T47D (cell line): ENCODE measurements at regions not wholly inside any gene's neighbourhood (a gene's known extent, or its start where the extent isn't known, plus 50 kb on each side); places are given as distances from the start of the nearest gene placed in this dataset.

Experiments
- DNase-seq, 2 experiments: peaks; one replicate each; pipeline versions ENCODE4 v3.0.0 to v3.0.0-alpha.2; 2011 to 2012; ENCODE audit warnings: low read depth in 1 of 2, low spot score in 1 of 2
- JUND ChIP-seq: IDR thresholded peaks from 2 replicates; pipeline ENCODE4 v1.6.1; 2012; ENCODE audit warnings: low read depth
- in situ Hi-C: cut with HindIII; loops from 2 replicates; pipeline ENCODE4 v1.10.0; 2016; ENCODE audit warnings: low sequenced_read_pairs, low pct_unique_long_range_greater_than_20kb

- in situ Hi-C loops, result no loop called here
- no peak for DNase-seq
Measured at GRCh38 chr1:238582816-238583215, 692.1 kb upstream of the ZP4 start.

GRCh38 chr1:238581332-238581731 is 690.6 kb upstream of the ZP4 start:
- in situ Hi-C loops, result no loop called here
- DNase-seq, result peak in 1 of 2 experiments; percentile 46
- no peak for TF ChIP-seq JUND

More at GRCh38 chr1:238582816-238583215, 692.1 kb upstream of the ZP4 start:
- no peak for TF ChIP-seq JUND

GRCh38 chr1:238568735-238569134 is 678.0 kb upstream of the ZP4 start:
- DNase-seq, result no peak
- in situ Hi-C loops, result no loop called here

DNA sequence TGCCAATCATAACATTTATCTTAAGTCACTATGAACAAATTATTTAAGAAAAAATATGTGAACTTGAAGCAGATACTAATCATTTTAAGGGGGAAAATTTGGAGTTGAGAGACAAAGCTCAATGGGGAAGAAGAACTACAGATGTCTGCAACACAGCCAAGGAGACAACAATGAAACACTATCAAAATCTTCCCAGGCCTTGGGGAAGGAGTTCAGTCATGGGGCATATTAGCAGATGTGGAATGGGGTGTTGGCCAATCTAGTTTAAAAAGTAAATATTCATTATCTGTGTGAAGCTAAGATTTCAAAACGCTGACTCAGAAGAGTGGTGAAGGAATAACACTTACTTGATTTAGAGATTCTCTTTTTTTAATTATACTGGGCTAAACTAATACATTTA is 671.6 kb upstream of the ZP4 start:
- no peak for DNase-seq
- no peak for TF ChIP-seq JUND
- in situ Hi-C loops, result no loop called here

More at GRCh38 chr1:238568735-238569134, 678.0 kb upstream of the ZP4 start:
- no peak for TF ChIP-seq JUND

- TF ChIP-seq JUND, result no peak
- no peak for DNase-seq
- in situ Hi-C loops, result no loop called here
Measured at GRCh38 chr1:238558746-238559145, 668.0 kb upstream of the ZP4 start.

- in situ Hi-C loops, result no loop called here
- TF ChIP-seq JUND, result no peak
- DNase-seq, result no peak
Measured at GRCh38 chr1:238558156-238558555, 667.4 kb upstream of the ZP4 start.

DNA sequence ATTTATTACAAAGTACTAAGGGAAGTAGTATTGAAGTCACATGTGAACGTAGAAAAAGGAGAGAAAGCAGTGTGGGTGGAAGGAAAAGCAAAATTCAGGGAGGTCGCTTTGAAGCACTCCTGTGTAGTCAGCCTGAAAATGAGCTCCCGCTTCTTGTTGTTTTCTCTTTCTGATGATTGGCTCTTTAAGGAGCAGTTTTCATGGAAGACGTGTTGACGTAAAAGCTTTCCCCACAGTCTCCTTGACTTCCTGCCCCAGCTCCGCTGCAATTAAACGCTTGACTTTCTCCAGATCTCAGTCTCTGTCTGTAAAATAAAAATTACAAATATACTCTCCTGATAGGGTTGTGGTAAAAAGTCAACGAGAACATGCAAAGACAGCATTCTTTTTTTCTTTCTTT is 661.5 kb upstream of the ZP4 start:
- DNase-seq, result no peak
- TF ChIP-seq JUND, result no peak
- in situ Hi-C loops, result no loop called here

- no peak for DNase-seq
- no peak for TF ChIP-seq JUND
- in situ Hi-C loops, result no loop called here
Measured at GRCh38 chr1:238549137-238549536, 658.4 kb upstream of the ZP4 start.

DNA sequence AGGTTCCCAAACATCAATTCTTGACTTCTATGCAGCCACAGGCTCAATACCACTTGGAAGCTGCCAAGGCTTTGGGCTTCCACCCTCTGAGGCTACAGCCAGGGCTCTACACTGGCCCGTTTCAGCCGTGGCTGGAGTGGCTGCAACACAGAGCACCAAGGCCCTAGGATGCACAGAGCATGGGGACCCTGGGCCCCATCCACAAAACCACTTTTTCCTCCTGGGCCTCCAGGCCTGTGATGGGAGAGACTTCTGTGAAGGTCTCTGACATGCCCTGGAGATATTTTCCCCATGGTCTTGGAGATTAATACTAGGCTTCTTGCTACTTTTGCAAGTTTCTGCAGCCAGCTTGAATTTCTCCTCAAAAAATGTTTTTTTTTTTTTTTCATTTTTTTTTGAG is 655.4 kb upstream of the ZP4 start:
- no peak for TF ChIP-seq JUND
- DNase-seq, result no peak
- in situ Hi-C loops, result no loop called here

DNA sequence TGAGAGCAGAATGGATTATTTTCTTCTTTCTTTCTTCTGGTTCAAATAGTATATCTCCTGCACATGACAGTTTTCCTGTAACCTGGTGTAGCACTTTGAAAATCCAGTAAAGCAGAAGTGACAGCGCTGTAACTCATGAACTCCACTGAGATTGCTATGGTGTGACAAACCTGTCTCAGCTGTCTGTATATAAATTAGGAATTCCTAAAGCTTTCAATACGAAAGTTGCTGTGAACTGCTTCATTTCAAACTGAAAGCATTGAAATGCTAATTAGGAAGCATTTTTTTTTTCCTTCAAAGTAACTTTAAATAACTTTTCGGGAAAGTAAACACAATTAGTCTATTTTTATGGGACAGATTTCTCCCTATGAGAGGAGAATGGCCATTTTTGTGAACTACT is 646.9 kb upstream of the ZP4 start:
- no peak for DNase-seq
- no peak for TF ChIP-seq JUND
- in situ Hi-C loops, result no loop called here

DNA sequence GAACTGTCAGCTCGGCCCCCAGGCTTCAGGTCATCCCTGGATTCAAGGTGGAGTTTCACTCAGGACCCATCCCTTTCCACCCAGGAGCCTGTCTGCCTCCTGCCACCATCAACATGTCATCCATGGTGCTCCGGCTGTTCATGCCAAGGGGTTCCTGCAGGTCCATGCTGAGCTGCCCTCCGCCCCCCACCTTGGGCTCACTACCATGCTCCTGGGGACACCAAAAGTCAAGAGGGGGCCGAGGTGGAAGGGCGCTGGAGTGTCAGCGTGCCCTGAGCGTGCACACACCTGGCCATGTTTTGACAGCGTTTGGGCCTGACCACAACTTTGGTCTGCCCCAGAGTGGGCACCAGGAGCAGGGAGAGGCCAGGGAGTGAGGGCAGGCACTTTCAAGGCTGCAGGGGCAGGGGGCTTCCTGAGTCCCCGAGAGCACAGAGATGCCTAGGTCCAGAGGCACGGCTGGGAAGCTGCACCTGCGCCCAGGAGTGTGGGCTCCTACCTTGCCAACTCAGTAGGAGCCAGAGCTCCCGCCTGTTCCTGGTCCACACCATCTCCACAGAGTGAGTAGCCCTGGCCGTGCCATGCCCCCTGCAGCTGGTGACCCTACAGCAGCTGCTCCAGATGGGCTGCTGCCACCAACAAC is 639.6 kb upstream of the ZP4 start:
- no peak for DNase-seq
- no peak for TF ChIP-seq JUND
- in situ Hi-C loops, result no loop called here

DNA sequence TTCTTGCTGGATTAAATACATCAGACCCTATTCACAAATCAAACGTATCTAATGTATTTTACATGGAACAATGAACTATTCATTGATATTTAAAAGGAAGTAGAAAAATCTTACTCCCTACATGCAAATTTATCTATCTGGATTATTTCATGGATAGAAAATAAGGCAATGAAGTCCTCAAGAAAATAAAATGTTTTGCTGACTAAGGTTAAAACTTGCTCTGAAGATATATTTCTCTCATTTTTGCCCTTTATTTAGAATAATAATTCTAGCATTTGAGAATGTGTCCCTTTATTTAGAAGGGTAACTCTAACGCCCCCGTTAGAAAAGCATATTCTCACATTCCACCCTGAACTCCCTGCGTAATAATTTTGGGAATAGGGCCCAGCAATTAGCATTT is 627.0 kb upstream of the ZP4 start:
- in situ Hi-C loops, result no loop called here
- TF ChIP-seq JUND, result no peak
- no peak for DNase-seq

GRCh38 chr1:238501290-238501689 is 610.6 kb upstream of the ZP4 start:
- no peak for DNase-seq
- no peak for TF ChIP-seq JUND
- in situ Hi-C loops, result no loop called here

DNA sequence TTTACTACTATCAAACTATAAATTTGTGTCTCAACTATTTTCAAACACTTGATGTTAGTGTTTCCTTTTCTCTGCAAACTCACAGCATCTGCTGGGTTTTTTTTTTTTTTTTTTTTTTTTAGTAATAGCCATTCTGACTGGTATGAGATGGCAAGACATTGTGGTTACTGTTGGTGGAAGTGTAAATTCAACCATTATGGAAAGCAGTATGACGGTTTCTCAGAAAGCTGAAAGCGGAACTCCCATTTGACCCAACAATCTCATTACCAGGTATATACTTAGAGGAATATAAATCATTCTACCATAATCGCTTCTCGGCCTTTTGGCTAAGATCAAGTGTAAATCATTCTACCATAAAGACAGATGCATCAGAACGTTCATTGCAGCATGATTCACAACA is 608.3 kb upstream of the ZP4 start:
- no peak for TF ChIP-seq JUND
- in situ Hi-C loops, result no loop called here
- DNase-seq, result no peak
